Right forelimb (tissue), 1 donor: ENCODE measurements at regions not wholly inside any gene's neighbourhood (a gene's known extent, or its start where the extent isn't known, plus 50 kb on each side); places are given as distances from the start of the nearest gene placed in this dataset.

ENCODE experiments used
- DNase-seq: peaks from one replicate; pipeline ENCODE4 v3.0.0-alpha.2; 2018

GRCh38 chr2:180343528-180344345 is 336.6 kb upstream of the CWC22 start:
- no peak for DNase-seq

GRCh38 chr2:180337136-180337535 is 330.0 kb upstream of the CWC22 start:
- no peak for DNase-seq

- DNase-seq: no peak
These were observed 329.5 kb upstream of the CWC22 start for GRCh38 chr2:180336550-180336949.

- DNase-seq: no peak
These were observed 327.4 kb upstream of the CWC22 start for GRCh38 chr2:180334514-180334913.

GRCh38 chr2:180328795-180329422 is 321.8 kb upstream of the CWC22 start:
- DNase-seq: no peak

- no peak for DNase-seq
These were observed 320.1 kb upstream of the CWC22 start for GRCh38 chr2:180327185-180327584.

- DNase-seq: no peak
These were observed 318.5 kb upstream of the CWC22 start for GRCh38 chr2:180325416-180326120.

- no peak for DNase-seq
These were observed 317.1 kb upstream of the CWC22 start for GRCh38 chr2:180324182-180324581.

GRCh38 chr2:180322781-180323180 is 315.7 kb upstream of the CWC22 start:
- DNase-seq: no peak

- no peak for DNase-seq
These were observed 312.7 kb upstream of the CWC22 start for GRCh38 chr2:180319586-180320405.

- no peak for DNase-seq
These were observed 307.0 kb upstream of the CWC22 start for GRCh38 chr2:180314086-180314485.

- DNase-seq: no peak
These were observed 305.4 kb upstream of the CWC22 start for GRCh38 chr2:180312542-180312941.

GRCh38 chr2:180307096-180307495 is 300.0 kb upstream of the CWC22 start:
- no peak for DNase-seq

GRCh38 chr2:180306346-180306745 is 299.2 kb upstream of the CWC22 start:
- no peak for DNase-seq

GRCh38 chr2:180291552-180292421 is 284.7 kb upstream of the CWC22 start:
- no peak for DNase-seq

- DNase-seq: no peak
These were observed 284.0 kb upstream of the CWC22 start for GRCh38 chr2:180291060-180291459.

GRCh38 chr2:180289627-180290026 is 282.5 kb upstream of the CWC22 start:
- no peak for DNase-seq

- DNase-seq: no peak
These were observed 272.5 kb upstream of the CWC22 start for GRCh38 chr2:180279581-180279980.

GRCh38 chr2:180276733-180277132 is 269.6 kb upstream of the CWC22 start:
- no peak for DNase-seq

- no peak for DNase-seq
These were observed 260.9 kb upstream of the CWC22 start for GRCh38 chr2:180268006-180268405.

- no peak for DNase-seq
These were observed 254.9 kb upstream of the CWC22 start for GRCh38 chr2:180261976-180262375.

GRCh38 chr2:180258579-180258978 is 251.5 kb upstream of the CWC22 start:
- no peak for DNase-seq
